NT2/D1 (cell line): ENCODE measurements at regions not wholly inside any gene's neighbourhood (a gene's known extent, or its start where the extent isn't known, plus 50 kb on each side); places are given as distances from the start of the nearest gene placed in this dataset.

Experiments used
- SUZ12 ChIP-seq: IDR thresholded peaks from 2 replicates; pipeline ENCODE4 v1.6.1; 2011; ENCODE audit not compliant: insufficient read length, insufficient read depth; ENCODE audit errors: extremely low read depth
- YY1 ChIP-seq: IDR thresholded peaks from 2 replicates; pipeline ENCODE4 v1.6.1; 2011; ENCODE audit not compliant: insufficient read length, insufficient read depth
- ZNF274 ChIP-seq: IDR thresholded peaks from 2 replicates; pipeline ENCODE4 v1.6.1; 2011; ENCODE audit warnings: mild to moderate bottlenecking, low read depth, low read length

DNA sequence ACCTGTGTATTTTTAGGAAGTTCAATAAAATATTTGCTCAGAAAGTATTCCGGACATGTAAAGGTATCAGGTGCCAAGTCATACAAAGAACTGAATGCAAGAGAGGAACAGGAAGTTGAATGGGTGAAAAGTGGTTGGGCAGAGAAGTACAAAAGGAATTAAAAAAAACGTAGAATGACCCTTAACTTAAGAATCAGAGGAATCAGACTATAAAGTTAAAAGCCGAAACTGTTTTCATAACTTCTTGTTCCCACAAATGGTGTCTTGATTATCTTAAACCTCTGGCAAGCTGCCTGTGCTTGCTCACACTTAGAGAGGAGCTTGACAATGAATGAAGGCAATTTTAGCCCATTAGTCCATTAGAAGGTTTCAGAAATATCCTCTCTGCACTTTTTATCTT is 81.6 kb upstream of the HHIP start:
- TF ChIP-seq YY1 (no peak), ZNF274 (no peak), SUZ12 (no peak)
